ENCODE measurements at regions not wholly inside any gene's neighbourhood (a gene's known extent, or its start where the extent isn't known, plus 50 kb on each side); places are given as distances from the start of the nearest gene placed in this dataset.
A peak's percentile ranks its signal among the peaks of the same experiment; 100 is the strongest.

DNA sequence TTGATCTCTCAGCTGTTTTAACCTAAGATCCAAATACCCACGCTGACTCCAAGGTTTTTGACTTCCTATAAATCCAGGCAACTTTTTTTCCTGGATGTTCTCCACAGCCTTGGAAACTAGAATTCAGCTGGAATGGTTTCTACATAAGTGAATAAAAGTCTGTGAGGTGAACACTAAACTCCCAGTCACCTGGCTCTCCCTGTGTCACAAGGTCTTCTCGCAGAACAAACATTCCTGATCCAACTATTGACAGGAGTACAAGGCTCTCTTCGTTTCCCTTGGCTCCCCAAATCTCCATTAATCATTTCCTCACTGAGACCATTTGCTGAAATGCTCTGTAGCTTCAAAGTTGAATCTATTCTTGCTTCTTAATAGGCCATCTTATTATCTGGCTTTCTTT is 265.7 kb downstream of the ADGRG6 start:
- H3K9me3 ChIP-seq: no peaks in the 10 kb centered on the region
- H3K4me1 ChIP-seq: peaks cover 0 to 22% (median 7%) of the 10 kb centered on the region in 12 donors
- TF ChIP-seq, protein P1, sequence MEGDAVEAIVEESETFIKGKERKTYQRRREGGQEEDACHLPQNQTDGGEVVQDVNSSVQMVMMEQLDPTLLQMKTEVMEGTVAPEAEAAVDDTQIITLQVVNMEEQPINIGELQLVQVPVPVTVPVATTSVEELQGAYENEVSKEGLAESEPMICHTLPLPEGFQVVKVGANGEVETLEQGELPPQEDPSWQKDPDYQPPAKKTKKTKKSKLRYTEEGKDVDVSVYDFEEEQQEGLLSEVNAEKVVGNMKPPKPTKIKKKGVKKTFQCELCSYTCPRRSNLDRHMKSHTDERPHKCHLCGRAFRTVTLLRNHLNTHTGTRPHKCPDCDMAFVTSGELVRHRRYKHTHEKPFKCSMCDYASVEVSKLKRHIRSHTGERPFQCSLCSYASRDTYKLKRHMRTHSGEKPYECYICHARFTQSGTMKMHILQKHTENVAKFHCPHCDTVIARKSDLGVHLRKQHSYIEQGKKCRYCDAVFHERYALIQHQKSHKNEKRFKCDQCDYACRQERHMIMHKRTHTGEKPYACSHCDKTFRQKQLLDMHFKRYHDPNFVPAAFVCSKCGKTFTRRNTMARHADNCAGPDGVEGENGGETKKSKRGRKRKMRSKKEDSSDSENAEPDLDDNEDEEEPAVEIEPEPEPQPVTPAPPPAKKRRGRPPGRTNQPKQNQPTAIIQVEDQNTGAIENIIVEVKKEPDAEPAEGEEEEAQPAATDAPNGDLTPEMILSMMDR (IDR thresholded peaks at IDR 0.05): no peak
- no peak for TF ChIP-seq POLR2A (IDR thresholded peaks at IDR 0.05)
- DNase-seq: no peak
- intact Hi-C loops (cut with DNase I): loop anchor here in 3 of 10 donors (5.0 to 10.0 kb wide), 2 partner anchors 857 to 860 kb away; no protein-coding TSS in a partner anchor
- no peaks in the 10 kb centered on the region for H3K36me3 ChIP-seq
- no peak overlapping the region for H3K27ac ChIP-seq
- WGBS, 4 donors: 85 to 89% (median 86%) methylated on average over 3 of the region's 3 CpGs
- H3K4me3 ChIP-seq: no peak overlapping the region
- no peak for ATAC-seq
- H3K27me3 ChIP-seq: no peaks in the 10 kb centered on the region

DNA sequence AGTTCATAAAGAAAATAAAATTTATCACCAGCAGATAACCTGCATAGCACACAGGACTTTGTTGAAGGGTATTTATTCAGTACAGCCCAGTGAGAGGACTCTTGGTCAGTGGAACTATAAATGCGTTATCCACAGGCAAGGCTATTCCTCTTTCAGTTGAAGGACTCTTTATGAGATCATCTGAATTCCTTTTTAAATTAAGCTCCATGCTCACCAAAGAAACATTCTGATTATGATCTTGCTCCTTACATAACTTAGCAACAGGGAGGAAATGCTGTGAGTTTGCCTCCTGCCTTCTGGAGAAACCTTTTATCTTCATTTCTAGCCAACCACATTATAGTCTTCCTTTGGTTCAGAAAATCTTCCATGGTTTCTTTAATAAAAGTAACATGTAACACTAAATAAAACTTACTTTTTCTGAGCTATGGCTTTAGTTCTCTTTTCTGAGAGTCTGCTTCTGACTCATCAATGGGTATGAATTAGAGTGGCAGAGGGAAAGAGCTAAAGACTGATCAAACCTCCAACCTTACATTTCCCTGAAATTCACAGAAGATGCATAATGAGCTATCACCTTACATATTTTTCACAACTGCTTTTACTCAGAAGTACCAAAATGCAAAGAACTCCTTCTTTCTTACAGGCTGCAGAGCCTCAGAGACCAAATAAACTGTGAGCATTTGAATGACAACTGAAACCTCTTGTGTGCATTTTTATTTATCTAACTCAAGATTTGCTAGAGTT is 267.2 kb downstream of the ADGRG6 start:
- 21 to 64% (median 42%) methylated on average over 1 of the region's 1 CpG for whole genome bisulfite sequencing, 4 donors
- H3K27me3 ChIP-seq: no peaks in the 10 kb centered on the region
- H3K36me3 ChIP-seq: no peaks in the 10 kb centered on the region
- H3K9me3 ChIP-seq: peaks cover 0 to 11% (median 0%) of the 10 kb centered on the region in 12 donors
- TF ChIP-seq, protein P1 (IDR thresholded peaks at IDR 0.05): no peak
- no peak for TF ChIP-seq POLR2A (IDR thresholded peaks at IDR 0.05)
- H3K4me3 ChIP-seq: no peak overlapping the region
- ATAC-seq (peak in 1 of 4 donors; percentile 50), DNase-seq (no peak)
- H3K4me1 ChIP-seq: peaks cover 0 to 22% (median 7%) of the 10 kb centered on the region in 12 donors
- peak overlapping the region in 1 of 12 donors; percentile 0 for H3K27ac ChIP-seq
- intact Hi-C loops (cut with DNase I): loop anchor here in 4 of 10 donors (2.0 to 10.0 kb wide), 3 partner anchors 856 to 858 kb away; no protein-coding TSS in a partner anchor

DNA sequence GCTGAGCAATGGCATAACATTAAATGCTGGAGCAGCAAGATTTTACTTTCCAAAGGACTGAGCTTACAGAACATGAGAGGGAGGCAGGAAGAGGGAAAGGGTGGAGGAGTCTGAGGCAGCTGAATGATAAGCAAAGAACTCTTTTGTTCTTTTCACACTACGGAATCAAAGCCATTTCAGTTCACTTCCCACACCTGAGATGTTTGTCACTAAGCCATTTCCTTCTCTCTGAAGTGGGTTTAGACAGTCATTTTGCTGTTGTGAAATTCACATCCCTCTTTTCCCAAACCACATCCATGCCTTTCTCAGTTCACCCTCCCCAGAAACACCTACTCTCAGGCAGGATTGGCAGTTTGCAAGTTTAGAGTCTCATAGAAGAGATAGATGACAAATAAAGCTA is 267.9 kb downstream of the ADGRG6 start:
- Histone ChIP-seq H3K4me1 (peaks cover 0 to 22% (median 7%) of the 10 kb centered on the region in 12 donors), H3K27ac (peak overlapping the region in 1 of 12 donors; percentile 0), H3K27me3 (no peaks in the 10 kb centered on the region), H3K36me3 (no peaks in the 10 kb centered on the region), H3K4me3 (no peak overlapping the region), H3K9me3 (peaks cover 0 to 11% (median 0%) of the 10 kb centered on the region in 12 donors)
- ATAC-seq: no peak
- 13 to 32% (median 28%) methylated on average over 1 of the region's 1 CpG for WGBS, 4 donors
- no peak for TF ChIP-seq POLR2A (IDR thresholded peaks at IDR 0.05)
- TF ChIP-seq, protein P1 (IDR thresholded peaks at IDR 0.05): no peak
- DNase-seq: no peak
- intact Hi-C loops (cut with DNase I): loop anchor here in 4 of 10 donors (2.0 to 10.0 kb wide), 3 partner anchors 855 to 858 kb away; no protein-coding TSS in a partner anchor

DNA sequence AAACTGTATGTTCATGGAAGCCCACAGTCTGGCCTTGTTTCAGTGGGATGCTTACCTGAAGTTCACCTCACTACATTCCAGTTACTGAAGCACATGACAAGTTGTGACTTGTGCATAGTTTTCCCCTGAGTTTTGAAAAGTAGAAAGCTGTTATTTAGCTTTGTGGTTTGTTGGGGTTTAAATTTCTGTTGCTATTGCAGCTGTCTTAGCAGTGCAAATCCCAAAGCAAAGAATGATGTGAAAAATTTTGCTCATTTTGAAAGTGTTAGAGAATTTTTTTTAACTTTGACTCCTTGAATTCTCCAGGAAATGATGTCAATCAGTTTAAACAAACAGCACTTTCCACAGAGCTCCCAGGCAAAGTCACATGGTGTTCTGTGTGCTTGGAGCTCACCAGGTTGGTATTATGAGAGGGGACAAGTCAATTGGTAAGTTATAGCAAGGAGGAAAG is 268.4 kb downstream of the ADGRG6 start:
- Histone ChIP-seq H3K36me3 (no peaks in the 10 kb centered on the region), H3K27ac (peak overlapping the region in 1 of 12 donors; percentile 0), H3K4me3 (no peak overlapping the region), H3K27me3 (no peaks in the 10 kb centered on the region), H3K9me3 (peaks cover 0 to 11% (median 0%) of the 10 kb centered on the region in 12 donors), H3K4me1 (peaks cover 0 to 22% (median 7%) of the 10 kb centered on the region in 12 donors)
- DNase-seq (no peak), ATAC-seq (no peak)
- intact Hi-C loops (cut with DNase I): no loop called here
- no peak for TF ChIP-seq POLR2A (IDR thresholded peaks at IDR 0.05)
- TF ChIP-seq, protein P1 (IDR thresholded peaks at IDR 0.05): no peak
